HG02884 (cell line): ENCODE measurements at regions not wholly inside any gene's neighbourhood (a gene's known extent, or its start where the extent isn't known, plus 50 kb on each side); places are given as distances from the start of the nearest gene placed in this dataset.
"Not testable (repeated sequence)": the region's sequence is repeated elsewhere in the genome, so short reads cannot be mapped to it uniquely, and the experiment has no call there.

ENCODE experiments used
- ATAC-seq: cut with Tn5 transposase; IDR thresholded peaks from one replicate; pipeline ENCODE4 v1.9.1; 2021; ENCODE audit warnings: mild to moderate bottlenecking, moderate library complexity; ENCODE audit not compliant: unreplicated experiment

GRCh38 chr9:86633945-86634344, 279.7 kb upstream of the TUT7 start:
- ATAC-seq = no peak

GRCh38 chr9:86632537-86632936, 278.3 kb upstream of the TUT7 start:
- ATAC-seq = no peak

GRCh38 chr9:86629530-86629929, 275.3 kb upstream of the TUT7 start:
- no peak for ATAC-seq

GRCh38 chr9:86626802-86627201, 272.6 kb upstream of the TUT7 start:
- ATAC-seq = no peak

- ATAC-seq = no peak
Measured at GRCh38 chr9:86624630-86625029, 270.4 kb upstream of the TUT7 start.

- ATAC-seq = no peak
Measured at GRCh38 chr9:86614871-86615849, 260.9 kb upstream of the TUT7 start.

GRCh38 chr9:86613943-86614342, 259.7 kb upstream of the TUT7 start:
- no peak for ATAC-seq

GRCh38 chr9:86611534-86611933, 257.3 kb upstream of the TUT7 start:
- ATAC-seq = not testable (repeated sequence)

GRCh38 chr9:86605303-86605702, 251.1 kb upstream of the TUT7 start:
- no peak for ATAC-seq

GRCh38 chr9:86604741-86605140, 250.5 kb upstream of the TUT7 start:
- no peak for ATAC-seq

- ATAC-seq = no peak
Measured at GRCh38 chr9:86602715-86603114, 248.5 kb upstream of the TUT7 start.

GRCh38 chr9:86601697-86602096, 247.5 kb upstream of the TUT7 start:
- no peak for ATAC-seq

- ATAC-seq = no peak
Measured at GRCh38 chr9:86600977-86601376, 246.8 kb upstream of the TUT7 start.

- no peak for ATAC-seq
Measured at GRCh38 chr9:86600291-86600690, 246.1 kb upstream of the TUT7 start.

- ATAC-seq = no peak
Measured at GRCh38 chr9:86599561-86599960, 245.4 kb upstream of the TUT7 start.

- ATAC-seq = no peak
Measured at GRCh38 chr9:86598411-86599239, 244.4 kb upstream of the TUT7 start.

GRCh38 chr9:86594724-86595123, 240.5 kb upstream of the TUT7 start:
- ATAC-seq = no peak

- ATAC-seq = no peak
Measured at GRCh38 chr9:86591472-86591871, 237.3 kb upstream of the TUT7 start.

GRCh38 chr9:86589730-86590129, 235.5 kb upstream of the TUT7 start:
- no peak for ATAC-seq

GRCh38 chr9:86589273-86589672, 235.1 kb upstream of the TUT7 start:
- no peak for ATAC-seq

GRCh38 chr9:86586144-86586494, 231.9 kb upstream of the TUT7 start:
- ATAC-seq = no peak
